Lower lobe of right lung (tissue), 2 donors: ENCODE measurements at regions not wholly inside any gene's neighbourhood (a gene's known extent, or its start where the extent isn't known, plus 50 kb on each side); places are given as distances from the start of the nearest gene placed in this dataset.

Source experiments
- ATAC-seq, 2 donors: fragments of 200-7000 bp; cut with Tn5 transposase; one replicate each; pipeline ENCODE4 v1.9.1; 2020 to 2022; ENCODE audit warnings: mild to moderate bottlenecking in 2 of 2, moderate library complexity in 2 of 2
- DNase-seq: peaks from one replicate; pipeline ENCODE4 v3.0.0-alpha.2; 2020
- H3K27ac ChIP-seq: fragments of 200-600 bp; one replicate; pipeline ENCODE4 v1.8.0; 2022
- H3K27me3 ChIP-seq: fragments of 200-600 bp; one replicate; pipeline ENCODE4 v1.8.0; 2022; ENCODE audit warnings: low read depth
- H3K36me3 ChIP-seq: fragments of 200-600 bp; one replicate; pipeline ENCODE4 v1.8.0; 2022; ENCODE audit warnings: mild to moderate bottlenecking
- H3K4me1 ChIP-seq: fragments of 200-600 bp; one replicate; pipeline ENCODE4 v1.8.0; 2022
- H3K4me3 ChIP-seq: fragments of 200-600 bp; one replicate; pipeline ENCODE4 v1.8.0; 2022; ENCODE audit warnings: mild to moderate bottlenecking
- H3K9me3 ChIP-seq: fragments of 200-600 bp; one replicate; pipeline ENCODE4 v1.8.0; 2022
- CTCF ChIP-seq: fragments of 200-600 bp; IDR thresholded peaks from one replicate; pipeline ENCODE4 v1.8.0; 2022; ENCODE audit warnings: antibody characterized with exemption, mild to moderate bottlenecking
- intact Hi-C: fragments of 100-400 bp; cut with DNase I; formaldehyde crosslinking; loops from one replicate; pipeline ENCODE4 v1.11.0; 2022
- donor health status: DM: no; HTN: yes; CAD: no; lungs with severe emphysema.

DNA sequence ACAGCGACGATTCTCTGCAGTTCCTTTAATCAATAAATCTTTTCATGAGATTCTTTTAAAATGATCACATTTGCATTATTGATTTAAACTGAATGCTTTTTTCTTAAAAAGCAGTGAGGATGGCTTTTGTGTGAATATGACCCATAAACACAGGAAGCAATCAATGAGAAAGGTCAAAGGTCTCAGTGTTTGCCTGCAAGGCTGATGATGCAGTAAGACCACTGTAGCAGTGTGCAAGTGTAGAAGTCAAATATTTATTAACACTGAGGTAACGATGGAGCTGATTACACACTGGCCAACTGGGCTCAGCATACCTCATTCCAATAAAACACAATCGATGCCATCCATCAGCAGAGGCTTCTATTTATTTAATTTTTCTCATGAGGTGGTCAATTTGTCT lies 633.5 kb downstream of the DCDC2C start:
- ATAC-seq (no peak), DNase-seq (no peak)
- no peaks in the 10 kb centered on the region for H3K4me1 ChIP-seq
- intact Hi-C loops = no loop called here
- no peaks in the 10 kb centered on the region for H3K9me3 ChIP-seq
- H3K4me3 ChIP-seq = no peak overlapping the region
- no peaks in the 10 kb centered on the region for H3K36me3 ChIP-seq
- no peaks in the 10 kb centered on the region for H3K27me3 ChIP-seq
- no peak for TF ChIP-seq CTCF
- H3K27ac ChIP-seq = no peak overlapping the region

DNA sequence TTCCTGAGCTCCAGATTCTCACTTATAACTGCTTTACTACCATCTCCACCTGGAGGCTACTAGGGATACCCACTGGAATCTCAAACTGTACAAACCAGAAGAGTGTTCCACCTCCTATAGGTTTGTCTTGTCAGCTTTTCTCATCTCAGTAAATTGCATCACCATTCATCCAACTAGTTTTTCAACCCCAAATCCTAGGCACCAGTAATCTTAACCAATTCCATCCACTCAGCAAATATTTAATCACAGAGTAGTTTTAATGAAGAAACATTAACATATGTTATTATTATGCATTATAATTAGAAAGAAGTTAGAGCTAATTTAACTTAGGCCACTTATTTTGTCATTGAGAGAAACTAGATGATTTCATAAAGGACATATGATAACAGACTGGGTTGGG lies 635.0 kb downstream of the DCDC2C start:
- Histone ChIP-seq H3K27me3 (no peaks in the 10 kb centered on the region), H3K9me3 (no peaks in the 10 kb centered on the region), H3K36me3 (no peaks in the 10 kb centered on the region), H3K4me3 (no peak overlapping the region), H3K27ac (no peak overlapping the region), H3K4me1 (no peaks in the 10 kb centered on the region)
- no peak for ATAC-seq
- intact Hi-C loops = no loop called here
- no peak for DNase-seq
- no peak for TF ChIP-seq CTCF

DNA sequence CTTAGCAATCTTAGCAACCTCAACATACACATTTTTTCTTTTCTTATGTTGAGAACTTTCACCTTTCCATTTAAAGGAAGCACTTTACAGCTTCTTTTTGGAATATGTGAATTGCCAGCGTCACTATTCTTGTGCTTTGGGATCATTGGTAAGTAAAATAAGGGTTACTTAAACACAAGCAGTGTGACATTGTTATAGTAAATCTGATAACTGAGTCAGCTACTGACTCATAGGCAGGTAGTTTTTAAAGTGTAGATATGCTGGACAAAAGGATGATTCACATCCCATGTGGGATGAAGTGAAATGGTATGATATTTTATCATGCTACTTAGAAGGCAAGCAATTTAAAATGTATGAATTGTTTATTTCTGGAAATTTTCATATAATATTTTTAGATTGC lies 637.2 kb downstream of the DCDC2C start:
- H3K4me1 ChIP-seq = no peaks in the 10 kb centered on the region
- DNase-seq (no peak), ATAC-seq (no peak)
- H3K27me3 ChIP-seq = no peaks in the 10 kb centered on the region
- H3K4me3 ChIP-seq = no peak overlapping the region
- intact Hi-C loops = no loop called here
- H3K27ac ChIP-seq = no peak overlapping the region
- no peaks in the 10 kb centered on the region for H3K36me3 ChIP-seq
- H3K9me3 ChIP-seq = no peaks in the 10 kb centered on the region
- TF ChIP-seq CTCF = no peak

DNA sequence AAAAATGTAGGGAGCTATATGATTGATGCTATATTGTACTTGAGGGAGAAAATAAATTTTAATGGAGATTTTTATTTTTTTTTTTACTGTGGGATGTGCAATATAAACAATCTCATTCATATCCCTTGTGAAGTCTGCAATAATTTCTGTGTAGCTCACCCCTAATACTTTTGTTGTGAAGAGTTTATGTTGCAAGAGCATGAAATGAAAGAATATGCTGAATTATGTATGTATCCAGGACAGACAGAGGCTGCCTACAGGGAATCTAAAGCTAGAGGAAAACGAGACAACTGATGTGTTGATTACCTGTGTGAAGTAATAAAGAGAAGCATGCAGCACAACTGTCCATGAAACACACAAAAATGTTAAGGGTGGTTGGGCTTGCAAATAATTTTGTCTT lies 643.3 kb downstream of the DCDC2C start:
- no peak for ATAC-seq
- Histone ChIP-seq H3K4me3 (no peak overlapping the region), H3K36me3 (no peaks in the 10 kb centered on the region), H3K27me3 (no peaks in the 10 kb centered on the region), H3K4me1 (no peaks in the 10 kb centered on the region), H3K9me3 (no peaks in the 10 kb centered on the region), H3K27ac (no peak overlapping the region)
- no peak for TF ChIP-seq CTCF
- intact Hi-C loops = no loop called here
- DNase-seq = no peak

DNA sequence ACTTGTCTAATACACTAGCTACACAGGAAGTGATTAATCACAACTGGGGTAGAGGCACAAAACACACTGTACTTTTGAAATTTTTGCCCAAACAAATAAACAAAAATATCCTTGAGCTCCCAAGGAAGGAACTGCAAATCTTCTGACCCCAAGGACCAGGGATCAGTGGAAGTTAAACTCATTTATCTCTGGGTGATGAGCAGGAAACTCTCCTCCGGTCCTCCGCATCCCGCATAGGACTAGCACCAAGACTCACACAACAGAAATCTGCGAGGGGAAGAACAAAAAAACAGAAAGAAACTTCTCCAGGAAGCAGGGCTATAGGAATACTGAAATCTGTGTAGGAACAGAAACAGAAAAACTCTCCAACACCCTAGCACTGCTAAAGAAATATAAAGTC lies 650.3 kb downstream of the DCDC2C start:
- no peaks in the 10 kb centered on the region for H3K36me3 ChIP-seq
- H3K4me3 ChIP-seq = no peak overlapping the region
- H3K27me3 ChIP-seq = no peaks in the 10 kb centered on the region
- intact Hi-C loops = no loop called here
- no peak overlapping the region for H3K27ac ChIP-seq
- ATAC-seq (no peak), DNase-seq (no peak)
- H3K4me1 ChIP-seq = no peaks in the 10 kb centered on the region
- no peaks in the 10 kb centered on the region for H3K9me3 ChIP-seq
- no peak for TF ChIP-seq CTCF

- Histone ChIP-seq H3K27ac (no peak overlapping the region), H3K4me1 (no peaks in the 10 kb centered on the region), H3K9me3 (no peaks in the 10 kb centered on the region), H3K4me3 (no peak overlapping the region), H3K36me3 (no peaks in the 10 kb centered on the region), H3K27me3 (no peaks in the 10 kb centered on the region)
- TF ChIP-seq CTCF = no peak
- DNase-seq (no peak), ATAC-seq (no peak)
- intact Hi-C loops = no loop called here
These were observed 650.8 kb downstream of the DCDC2C start for GRCh38 chr2:4354164-4354563.
